IPS-NIHi11 (cell line): ENCODE measurements at regions not wholly inside any gene's neighbourhood (a gene's known extent, or its start where the extent isn't known, plus 50 kb on each side); places are given as distances from the start of the nearest gene placed in this dataset.
"Not testable (repeated sequence)": the region's sequence is repeated elsewhere in the genome, so short reads cannot be mapped to it uniquely, and the experiment has no call there.

Source experiments
- DNase-seq: peaks from one replicate; pipeline ENCODE4 v3.0.0; 2012; ENCODE audit warnings: mixed read lengths, low spot score

- DNase-seq = no peak
Measured at GRCh38 chr10:21141946-21142492, 244.9 kb upstream of the NEBL start.

DNA sequence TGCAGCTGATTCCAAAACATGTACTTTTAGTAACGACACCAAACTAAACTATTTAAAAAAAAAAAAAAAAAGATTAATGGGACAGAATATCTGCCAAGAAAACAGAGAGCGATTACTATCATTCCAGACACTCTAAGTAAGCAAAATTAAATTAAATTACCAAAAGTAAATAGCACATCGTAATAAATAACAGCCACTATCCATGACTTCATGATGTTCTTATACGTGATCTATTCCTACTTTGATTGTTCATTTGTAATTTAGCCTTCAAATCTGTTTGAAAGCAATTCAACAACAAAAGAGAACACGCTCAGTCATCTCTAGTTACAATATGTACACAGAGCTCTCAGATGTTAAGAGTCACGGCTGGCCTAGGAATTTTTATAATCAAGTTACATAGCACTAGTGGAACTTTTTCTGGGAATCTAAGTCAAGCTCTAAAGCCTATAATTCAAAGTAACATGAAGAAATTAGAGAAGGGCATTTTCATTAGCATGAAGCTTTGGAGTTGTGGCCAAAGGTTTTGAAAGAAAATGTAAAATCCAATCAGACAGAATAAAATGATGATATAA is 241.7 kb upstream of the NEBL start:
- DNase-seq = no peak

- DNase-seq = no peak
Measured at GRCh38 chr10:21135023-21135931, 238.2 kb upstream of the NEBL start.

GRCh38 chr10:21134645-21135022 is 237.5 kb upstream of the NEBL start:
- DNase-seq = no peak

DNA sequence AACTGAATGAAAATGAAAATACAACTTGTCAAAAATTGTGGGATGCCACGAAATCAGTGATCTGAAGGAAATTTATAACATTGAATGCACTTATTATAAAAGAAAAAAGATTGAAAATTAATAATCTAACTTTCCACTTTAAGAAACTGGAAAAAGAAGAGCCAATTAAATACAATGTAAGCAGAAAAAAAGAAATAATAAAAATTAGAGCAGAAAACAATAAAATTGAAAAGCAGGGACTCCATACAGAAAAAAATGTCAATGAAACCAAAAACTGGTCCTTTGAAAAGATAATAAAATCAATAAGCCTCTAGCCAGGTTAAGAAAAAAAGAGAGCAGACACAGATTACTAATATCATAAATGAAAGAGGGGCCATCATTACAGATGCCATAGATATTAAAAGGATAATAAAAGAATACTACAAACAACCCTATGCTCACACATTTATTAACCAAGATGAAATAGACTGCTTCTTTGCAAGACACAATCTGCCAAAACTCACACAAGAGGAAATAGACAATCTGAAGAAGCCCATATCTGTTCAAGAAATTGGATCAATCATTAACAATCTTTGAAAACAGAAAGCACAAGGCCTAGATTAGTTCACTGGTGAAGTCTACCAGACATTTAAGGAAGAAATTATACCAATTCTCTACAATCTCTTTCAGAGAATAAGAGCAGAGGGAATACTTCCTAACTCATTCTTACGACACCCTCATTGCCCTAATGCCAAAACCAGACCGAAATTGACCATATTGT is 233.8 kb upstream of the NEBL start:
- no peak for DNase-seq

DNA sequence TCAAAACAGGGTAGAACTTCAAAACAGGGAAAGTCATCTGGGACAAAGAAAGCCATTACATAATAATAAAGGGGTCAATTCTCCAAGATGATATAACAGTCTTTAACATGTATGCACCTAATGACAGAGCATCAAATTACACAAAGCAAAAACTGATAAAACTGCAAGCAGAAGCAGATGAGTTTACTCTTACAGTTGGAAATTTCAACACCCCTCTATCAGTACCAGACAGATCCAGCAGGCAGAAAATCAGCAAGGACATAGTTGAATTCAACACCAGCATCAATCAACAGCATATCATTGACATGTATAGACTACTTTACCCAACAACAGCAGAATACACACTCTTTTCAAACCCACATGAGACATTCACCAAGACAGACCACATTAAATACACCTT is 233.0 kb upstream of the NEBL start:
- DNase-seq = no peak

- no peak for DNase-seq
Measured at GRCh38 chr10:21125471-21126228, 228.5 kb upstream of the NEBL start.

DNA sequence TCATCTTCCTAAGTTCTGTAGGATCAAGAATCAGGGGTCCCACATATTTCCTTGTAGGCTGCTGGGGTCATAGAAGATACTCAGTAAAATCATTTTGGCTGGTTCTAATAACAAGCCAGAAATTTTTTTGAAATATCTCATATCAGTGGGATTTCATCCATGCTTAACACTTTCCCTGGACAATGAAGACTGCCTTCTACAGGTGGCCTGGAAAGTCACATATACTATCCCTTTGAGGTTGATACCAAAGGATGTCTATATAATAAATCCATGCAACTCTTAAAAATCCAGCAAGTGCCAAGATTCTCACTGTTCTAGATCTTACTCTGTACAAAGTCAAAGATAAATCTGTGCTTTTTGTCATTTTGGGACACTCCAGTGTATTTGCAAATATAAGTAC is 225.8 kb upstream of the NEBL start:
- DNase-seq = no peak

- not testable (repeated sequence) for DNase-seq
Measured at GRCh38 chr10:21121822-21122221, 224.7 kb upstream of the NEBL start.

GRCh38 chr10:21114683-21115082 is 217.6 kb upstream of the NEBL start:
- no peak for DNase-seq

- DNase-seq = no peak
Measured at GRCh38 chr10:21110358-21110757, 213.2 kb upstream of the NEBL start.

DNA sequence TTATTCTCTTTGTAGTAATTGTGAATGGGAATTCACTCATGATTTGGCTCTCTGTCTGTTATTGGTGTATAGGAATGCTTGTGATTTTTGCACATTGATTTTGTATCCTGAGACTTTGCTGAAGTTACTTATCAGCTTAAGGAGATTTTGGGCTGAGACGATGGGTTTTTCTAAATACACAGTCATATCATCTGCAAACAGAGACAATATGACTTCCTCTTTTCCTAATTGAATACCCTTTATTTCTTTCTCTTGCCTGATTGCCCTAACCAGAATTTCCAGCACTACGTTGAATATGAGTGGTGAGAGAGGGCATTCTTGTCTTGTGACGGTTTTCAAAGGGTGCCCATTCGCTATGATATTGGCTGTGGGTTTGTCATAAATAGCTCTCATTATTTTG is 209.8 kb upstream of the NEBL start:
- not testable (repeated sequence) for DNase-seq

DNA sequence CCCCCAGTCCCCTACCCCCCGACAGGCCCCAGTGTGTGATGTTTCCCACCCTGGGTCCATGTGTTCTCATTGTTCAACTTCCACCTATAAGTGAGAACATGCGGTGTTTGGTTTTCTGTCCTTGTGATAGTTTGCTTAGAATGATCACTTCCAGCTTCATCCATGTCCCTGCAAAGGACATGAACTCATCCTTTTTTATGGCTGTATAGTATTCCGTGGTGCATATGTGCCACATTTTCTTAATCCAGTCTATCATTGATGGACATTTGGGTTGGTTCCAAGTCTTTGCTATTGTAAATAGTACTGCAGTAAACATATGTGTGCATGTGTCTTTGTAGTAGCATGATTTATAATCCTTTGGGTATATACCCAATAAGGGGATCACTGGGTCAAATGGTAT is 208.2 kb upstream of the NEBL start:
- not testable (repeated sequence) for DNase-seq

GRCh38 chr10:21100871-21101514 is 203.9 kb upstream of the NEBL start:
- no peak for DNase-seq

DNA sequence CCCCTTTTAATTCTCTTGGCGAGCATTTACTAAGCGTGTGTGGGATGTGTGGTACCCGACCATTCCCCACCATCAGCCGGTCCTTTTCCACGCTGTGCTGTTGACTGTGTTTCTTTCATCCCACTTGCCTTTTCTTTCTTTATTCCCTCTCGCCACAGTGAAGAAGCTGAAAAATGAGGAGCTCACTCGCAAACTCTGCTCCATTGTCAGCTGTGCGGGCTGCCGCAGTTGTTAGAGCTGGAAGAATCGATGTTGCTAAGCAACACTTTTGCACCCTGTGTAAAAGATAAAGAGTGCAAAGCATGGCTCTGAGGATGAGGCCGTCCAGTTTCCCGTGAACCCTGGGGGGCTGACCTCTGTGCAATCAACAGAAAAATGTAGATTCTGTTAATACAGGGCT is 203.1 kb upstream of the NEBL start:
- DNase-seq = no peak

DNA sequence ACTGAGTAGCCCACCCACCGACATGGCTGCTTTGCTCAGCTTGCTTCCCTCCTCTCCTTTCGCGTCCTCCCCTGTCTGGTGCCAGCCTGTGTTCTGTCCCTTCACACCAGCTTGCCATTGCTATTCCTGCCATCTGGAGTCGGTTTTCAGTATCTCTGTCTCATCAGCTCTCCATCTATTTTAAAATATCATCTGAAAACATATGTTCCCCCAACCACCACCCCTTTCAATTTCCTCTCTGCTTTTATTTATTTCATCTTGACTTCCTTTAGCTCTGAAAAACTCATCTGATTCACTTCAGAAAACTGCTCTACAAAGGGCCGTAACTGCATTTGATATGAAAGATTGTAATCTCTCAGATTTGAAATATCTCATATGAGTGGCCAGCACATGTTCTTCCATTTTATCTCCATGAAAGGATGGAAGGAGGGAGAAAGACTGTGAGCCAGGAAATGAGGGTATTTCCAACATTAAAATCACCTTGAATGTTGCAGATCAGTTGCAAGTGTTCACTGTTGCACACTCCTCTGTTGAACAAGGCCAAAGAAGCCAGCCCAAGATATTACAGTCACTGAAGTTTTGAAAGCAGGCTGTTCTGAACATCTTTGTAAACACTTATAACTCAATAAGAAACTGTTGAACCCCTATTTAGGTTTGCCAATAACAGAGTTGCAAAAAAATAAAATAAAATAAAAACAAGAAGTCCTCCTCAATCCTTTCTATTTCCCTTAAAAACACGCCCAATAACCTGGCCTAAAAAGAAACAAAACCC is 202.4 kb upstream of the NEBL start:
- DNase-seq = no peak

- DNase-seq = no peak
Measured at GRCh38 chr10:21097926-21098355, 200.8 kb upstream of the NEBL start.

DNA sequence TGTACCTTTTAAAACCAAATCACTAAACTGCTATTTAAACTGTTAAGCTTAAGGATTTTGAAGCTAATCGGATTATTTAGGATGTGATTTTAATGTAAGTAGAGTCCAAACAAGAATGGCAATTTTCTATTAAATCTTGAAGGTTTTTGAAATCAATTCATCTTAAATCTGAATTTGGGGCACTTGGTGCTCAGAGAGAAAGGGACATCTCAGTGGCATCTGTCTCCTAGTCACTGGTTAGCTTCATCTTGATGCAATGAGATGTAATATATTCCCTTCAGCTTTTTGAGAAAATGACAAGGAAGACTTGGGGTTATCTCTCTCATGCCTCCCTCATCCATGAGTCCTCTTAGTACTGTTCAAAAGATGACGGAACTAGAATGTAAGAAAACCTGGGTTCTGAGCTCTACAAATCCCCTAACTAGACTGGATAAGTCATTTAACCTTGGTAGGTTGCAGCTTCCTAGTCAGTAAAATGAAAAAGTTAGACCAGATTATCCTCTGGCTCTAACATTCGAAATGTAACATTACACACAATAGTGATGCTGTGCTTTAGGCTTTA is 198.5 kb upstream of the NEBL start:
- no peak for DNase-seq

GRCh38 chr10:21095073-21095472 is 198.0 kb upstream of the NEBL start:
- DNase-seq = no peak
